H1 (cell line): ENCODE measurements at regions not wholly inside any gene's neighbourhood (a gene's known extent, or its start where the extent isn't known, plus 50 kb on each side); places are given as distances from the start of the nearest gene placed in this dataset.

ENCODE experiments used
- CTCF ChIA-PET: fragments of 300-600 bp; sonication (Branson Sonifier 250); formaldehyde crosslinking; loops from one replicate; lab custom pipeline; 2021; ENCODE audit not compliant: partially characterized antibody; lab: Charles Lee
- POLR2A ChIA-PET: fragments of 300-600 bp; sonication (Branson Sonifier 250); formaldehyde crosslinking; loops from one replicate; lab custom pipeline; 2021; ENCODE audit warnings: inconsistent platforms; ENCODE audit not compliant: partially characterized antibody; lab: Charles Lee
- DNase-seq, 2 experiments: peaks; one replicate each; pipeline versions ENCODE4 v3.0.0 to v3.0.0-alpha.2; 2010 to 2022; ENCODE audit warnings: low spot score in 2 of 2, low read depth in 1 of 2, mixed read lengths in 1 of 2
- FAIRE-seq: peaks from 2 replicates; lab custom pipeline; 2011; peaks lifted over from hg19 to GRCh38; lab: Jason Lieb, UNC
- H2AFZ ChIP-seq: 2 replicates; pipeline ENCODE4 v1.8.1; 2012; ENCODE audit warnings: low read length, inconsistent platforms
- H2AK5ac ChIP-seq: 2 replicates; pipeline ENCODE4 v1.6.1; 2013; ENCODE audit warnings: low read depth, low read length
- H2BK120ac ChIP-seq: replicated peaks from 2 replicates; pipeline ENCODE3; 2013; ENCODE audit warnings: low read depth, low read length, inconsistent platforms
- H2BK12ac ChIP-seq: 2 replicates; pipeline ENCODE4 v1.6.1; 2013; ENCODE audit warnings: low read depth, low read length
- H2BK15ac ChIP-seq: 2 replicates; pipeline ENCODE4 v1.6.1; 2013; ENCODE audit warnings: low read length
- H2BK20ac ChIP-seq: 2 replicates; pipeline ENCODE4 v1.6.1; 2013; ENCODE audit warnings: low read length
- H2BK5ac ChIP-seq: 2 replicates; pipeline ENCODE4 v1.6.1; 2013; ENCODE audit warnings: low read depth, low read length
- H3K14ac ChIP-seq: 2 replicates; pipeline ENCODE4 v1.6.1; 2013; ENCODE audit warnings: inconsistent platforms; ENCODE audit not compliant: insufficient read length
- H3K18ac ChIP-seq: 2 replicates; pipeline ENCODE4 v1.6.1; 2013; ENCODE audit warnings: low read length; ENCODE audit errors: extremely low read depth
- H3K23ac ChIP-seq: 2 replicates; pipeline ENCODE4 v1.6.1; 2013; ENCODE audit warnings: inconsistent platforms; ENCODE audit not compliant: insufficient read length
- H3K23me2 ChIP-seq: 2 replicates; pipeline ENCODE4 v1.6.1; 2013; ENCODE audit warnings: low read depth, low read length
- H3K27ac ChIP-seq: 2 replicates; pipeline ENCODE4 v1.6.1; 2011; ENCODE audit warnings: low read depth, low read length, inconsistent platforms
- H3K27me3 ChIP-seq, 4 experiments: replicated peaks in 1 of 4; 1 replicate in 1 of 4; 2 replicates in 3 of 4; pipeline versions ENCODE4 v1.6.1 to v1.8.1; 2011 to 2013; ENCODE audit warnings: low read length in 3 of 4, mild to moderate bottlenecking in 3 of 4, inconsistent platforms in 2 of 4, mixed read lengths in 2 of 4, moderate library complexity in 1 of 4; ENCODE audit not compliant: control insufficient read depth in 3 of 4, insufficient read depth in 3 of 4; ENCODE audit errors: extremely low read depth in 1 of 4
- H3K36me3 ChIP-seq, 4 experiments: 2 replicates each; pipeline versions ENCODE4 v1.6.1 to v1.8.1; 2011 to 2013; ENCODE audit warnings: mild to moderate bottlenecking in 4 of 4, low read length in 3 of 4, moderate library complexity in 2 of 4, control low read depth in 1 of 4, inconsistent platforms in 1 of 4; ENCODE audit not compliant: insufficient read depth in 4 of 4, control insufficient read depth in 2 of 4
- H3K4ac ChIP-seq: replicated peaks from 2 replicates; pipeline ENCODE3; 2013; ENCODE audit warnings: low read length, low read depth, mixed read lengths, inconsistent platforms; ENCODE audit not compliant: insufficient read length
- H3K4me1 ChIP-seq, 4 experiments: replicated peaks in 1 of 4; 1 replicate in 1 of 4; 2 replicates in 3 of 4; pipeline versions ENCODE4 v1.6.1 to v1.8.1; 2011 to 2013; ENCODE audit warnings: low read length in 3 of 4, inconsistent platforms in 2 of 4, mixed read lengths in 1 of 4; ENCODE audit not compliant: insufficient read depth in 4 of 4, control insufficient read depth in 3 of 4
- H3K4me2 ChIP-seq, 2 experiments: 2 replicates each; pipeline versions ENCODE4 v1.6.1 to v1.8.1; 2011 to 2013; ENCODE audit warnings: low read depth in 2 of 2, low read length in 2 of 2, control low read depth in 1 of 2, inconsistent platforms in 1 of 2, mild to moderate bottlenecking in 1 of 2; ENCODE audit not compliant: insufficient read depth in 1 of 2
- H3K4me3 ChIP-seq, 4 experiments: fragments of 200-600, 300-600 bp in 1 of 4; sonication (generic), shearing (Covaris generic), sonication (Bioruptor Twin) in 1 of 4; 2 replicates each; pipeline versions ENCODE4 v1.5.1 to v1.8.1; 2011 to 2016; ENCODE audit warnings: low read length in 4 of 4, low read depth in 3 of 4, control low read depth in 2 of 4, inconsistent platforms in 2 of 4, mild to moderate bottlenecking in 2 of 4, mixed read lengths in 1 of 4, moderate library complexity in 1 of 4; ENCODE audit not compliant: insufficient read depth in 2 of 4; ENCODE audit errors: extremely low read depth in 1 of 4
- H3K56ac ChIP-seq: replicated peaks from 2 replicates; pipeline ENCODE3; 2013; ENCODE audit warnings: low read depth, mild to moderate bottlenecking, mixed read lengths, low read length, inconsistent platforms; ENCODE audit not compliant: insufficient read length
- H3K79me1 ChIP-seq: 2 replicates; pipeline ENCODE4 v1.6.1; 2013; ENCODE audit warnings: low read depth, low read length, control low read depth
- H3K79me2 ChIP-seq, 2 experiments: 2 replicates each; pipeline versions ENCODE4 v1.6.1 to v1.8.1; 2012 to 2013; ENCODE audit warnings: low read length in 2 of 2, mild to moderate bottlenecking in 2 of 2, inconsistent platforms in 1 of 2; ENCODE audit not compliant: insufficient read depth in 2 of 2, control insufficient read depth in 1 of 2
- H3K9ac ChIP-seq, 4 experiments: replicated peaks in 1 of 4; 1 replicate in 1 of 4; 2 replicates in 3 of 4; pipeline versions ENCODE4 v1.6.1 to v1.8.1; 2011 to 2013; ENCODE audit warnings: low read depth in 3 of 4, low read length in 3 of 4, control low read depth in 2 of 4, mild to moderate bottlenecking in 2 of 4, moderate library complexity in 2 of 4, inconsistent platforms in 1 of 4; ENCODE audit errors: extremely low read depth in 1 of 4
- H3K9me3 ChIP-seq, 2 experiments: 2 replicates each; pipeline versions ENCODE4 v1.6.1 to v1.8.1; 2012 to 2013; ENCODE audit warnings: mild to moderate bottlenecking in 2 of 2, moderate library complexity in 2 of 2, control low read depth in 1 of 2, inconsistent platforms in 1 of 2, low read depth in 1 of 2, low read length in 1 of 2, mixed read lengths in 1 of 2; ENCODE audit not compliant: insufficient read depth in 2 of 2
- H4K20me1 ChIP-seq, 2 experiments: replicated peaks in 1 of 2; 2 replicates each; pipeline versions ENCODE3 to v1.8.1; 2011 to 2013; ENCODE audit warnings: inconsistent platforms in 2 of 2, low read length in 2 of 2, mild to moderate bottlenecking in 1 of 2; ENCODE audit not compliant: insufficient read depth in 2 of 2, control insufficient read depth in 1 of 2
- H4K5ac ChIP-seq: 2 replicates; pipeline ENCODE4 v1.6.1; 2013; ENCODE audit warnings: low read length, low read depth, mixed read lengths, inconsistent platforms; ENCODE audit not compliant: insufficient read length
- H4K8ac ChIP-seq: 2 replicates; pipeline ENCODE4 v1.8.0; 2013; ENCODE audit warnings: mild to moderate bottlenecking, moderate library complexity, low read length, inconsistent platforms; ENCODE audit not compliant: insufficient read depth; ENCODE audit errors: extremely low read depth
- H4K91ac ChIP-seq: replicated peaks from 2 replicates; pipeline ENCODE3; 2013; ENCODE audit warnings: low read length, mixed read lengths, inconsistent platforms; ENCODE audit not compliant: insufficient read length
- CHD1 ChIP-seq: IDR thresholded peaks from 2 replicates; pipeline ENCODE4 v1.6.1; 2012; ENCODE audit warnings: low read depth, low read length, improper control_type of control experiment
- CTBP2 ChIP-seq: IDR thresholded peaks from 2 replicates; pipeline ENCODE4 v1.7.0; 2011; ENCODE audit warnings: borderline replicate concordance, mild to moderate bottlenecking, moderate library complexity, mixed read lengths, low read length; ENCODE audit not compliant: insufficient read depth, insufficient read length
- HDAC2 ChIP-seq, 2 experiments: fragments of 300-600 bp in 1 of 2; sonication (generic) in 1 of 2; IDR thresholded peaks; 2 replicates each; pipeline ENCODE4 v1.6.1; 2011 to 2012; ENCODE audit warnings: low read depth in 2 of 2, low read length in 2 of 2, mild to moderate bottlenecking in 2 of 2, moderate library complexity in 2 of 2, borderline replicate concordance in 1 of 2, inconsistent platforms in 1 of 2
- KDM5A ChIP-seq: fragments of 200-600 bp; IDR thresholded peaks from 2 replicates; pipeline ENCODE4 v1.7.1; 2012; ENCODE audit warnings: mild to moderate bottlenecking, low read length, inconsistent platforms, mixed read lengths
- NANOG ChIP-seq: IDR thresholded peaks from 2 replicates; pipeline ENCODE4 v1.6.1; 2011; ENCODE audit warnings: low read length, low read depth, mild to moderate bottlenecking, inconsistent platforms; ENCODE audit not compliant: insufficient read depth, poor library complexity, severe bottlenecking
- RAD21 ChIP-seq, 2 experiments: IDR thresholded peaks in 1 of 2; conservative IDR thresholded peaks in 1 of 2; 2 replicates each; pipeline ENCODE4 v1.6.1; 2011; ENCODE audit warnings: low read depth in 2 of 2, low read length in 2 of 2, improper control_type of control experiment in 1 of 2, inconsistent platforms in 1 of 2, mild to moderate bottlenecking in 1 of 2, moderate library complexity in 1 of 2
- RBBP5 ChIP-seq: IDR thresholded peaks from 2 replicates; pipeline ENCODE4 v1.7.1; 2012; ENCODE audit warnings: low read depth, mild to moderate bottlenecking, inconsistent platforms, low read length, moderate library complexity, borderline replicate concordance
- RNF2 ChIP-seq: fragments of 200-900, 300-1000 bp; sonication (generic); IDR thresholded peaks from 2 replicates; pipeline ENCODE4 v1.7.1; 2016; ENCODE audit warnings: borderline replicate concordance, low read depth, mild to moderate bottlenecking, antibody characterized with exemption, low read length; ENCODE audit not compliant: poor library complexity, severe bottlenecking; ENCODE audit errors: missing control alignments
- SIX5 ChIP-seq: IDR thresholded peaks from 2 replicates; pipeline ENCODE4 v1.6.1; 2011; ENCODE audit warnings: mild to moderate bottlenecking, low read depth, low read length
- WGBS, 2 experiments: shearing (Covaris generic) in 1 of 2; methylation state at CpG; one replicate each; pipeline versions ENCODE4 v1.1.6 to v1.1.7; 2013 to 2015; ENCODE audit warnings: low lambda C conversion rate in 2 of 2, mixed read lengths in 2 of 2, inconsistent platforms in 1 of 2, low coverage in 1 of 2, missing lambda C conversion rate in 1 of 2; ENCODE audit not compliant: insufficient replicate concordance in 2 of 2, insufficient coverage in 1 of 2, insufficient read length in 1 of 2; ENCODE audit errors: extremely low coverage in 1 of 2, missing lambda C conversion rate in 1 of 2; 5-methylcytosine and 5-hydroxymethylcytosine counted together
- TF ChIP-seq, protein P1 (sequence below): IDR thresholded peaks from 2 replicates; pipeline ENCODE4 v1.6.1; 2012; ENCODE audit warnings: inconsistent platforms

DNA sequence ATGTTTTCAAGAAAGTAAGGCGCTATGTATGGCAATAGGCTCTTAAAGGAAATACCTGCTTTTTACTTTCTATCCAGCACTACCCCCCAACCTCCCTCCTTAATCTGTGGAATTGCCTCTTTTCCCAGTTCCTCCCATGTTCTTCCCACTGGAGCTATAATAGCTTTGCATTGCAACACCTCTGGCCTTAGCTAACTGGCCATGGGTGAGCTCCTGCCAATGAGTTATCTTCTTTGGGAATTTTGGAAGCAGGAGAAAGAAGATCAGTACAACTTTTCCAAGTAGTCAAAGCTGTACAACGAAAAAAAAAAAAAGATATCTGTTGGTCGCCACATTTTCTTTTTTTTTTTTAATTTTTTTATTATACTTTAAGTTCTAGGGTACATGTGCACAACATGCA lies 398.0 kb downstream of the NPIPA8 start:
- Histone ChIP-seq H3K27me3 (no peaks in the 10 kb centered on the region), H2BK20ac (no peak overlapping the region), H3K4me1 (no peaks in the 10 kb centered on the region), H3K23ac (no peak overlapping the region), H2BK5ac (no peak overlapping the region), H4K91ac (no peak overlapping the region), H3K4ac (no peak overlapping the region), H3K14ac (no peak overlapping the region), H2BK15ac (no peak overlapping the region), H2BK120ac (no peak overlapping the region), H3K79me1 (no peaks in the 10 kb centered on the region), H3K23me2 (no peaks in the 10 kb centered on the region), H3K18ac (no peak overlapping the region), H3K4me3 (no peak overlapping the region), H3K56ac (no peak overlapping the region), H2BK12ac (no peak overlapping the region), H3K4me2 (no peak overlapping the region), H4K20me1 (no peaks in the 10 kb centered on the region), H3K36me3 (no peaks in the 10 kb centered on the region), H2AFZ (no peak overlapping the region), H3K79me2 (no peaks in the 10 kb centered on the region), H2AK5ac (no peak overlapping the region), H4K8ac (no peak overlapping the region), H3K9me3 (0 out of 4 replicates have a peak, but pooled peaks cover 0 to 2% of the 10 kb centered on the region in 2 experiments), H3K9ac (no peak overlapping the region), H4K5ac (no peak overlapping the region), H3K27ac (no peak overlapping the region)
- POLR2A ChIA-PET: no interaction called here
- DNase-seq (no peak), FAIRE-seq (no peak)
- TF ChIP-seq NANOG (no peak), SIX5 (no peak), RBBP5 (no peak), RNF2 (no peak), CHD1 (no peak), HDAC2 (IDR thresholded peaks at IDR 0.05; ENCODE audit: borderline replicate concordance in 1 of 2, low read depth in 2 of 2, low read length in 2 of 2) (no peak), CTBP2 (no peak), RAD21 (IDR thresholded peaks at IDR 0.05 in 1 of 2, conservative IDR thresholded peaks at IDR 0.05 in 1 of 2; ENCODE audit: low read depth in 2 of 2, low read length in 2 of 2) (no peak), KDM5A (no peak)
- TF ChIP-seq, protein P1, sequence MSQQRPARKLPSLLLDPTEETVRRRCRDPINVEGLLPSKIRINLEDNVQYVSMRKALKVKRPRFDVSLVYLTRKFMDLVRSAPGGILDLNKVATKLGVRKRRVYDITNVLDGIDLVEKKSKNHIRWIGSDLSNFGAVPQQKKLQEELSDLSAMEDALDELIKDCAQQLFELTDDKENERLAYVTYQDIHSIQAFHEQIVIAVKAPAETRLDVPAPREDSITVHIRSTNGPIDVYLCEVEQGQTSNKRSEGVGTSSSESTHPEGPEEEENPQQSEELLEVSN: no peak
- CTCF ChIA-PET: no interaction called here
- 91% methylated on average over 2 of the region's 3 CpGs; no CpG with 5 or more reads in 1 of the 2 experiments for WGBS, 2 experiments
